Astrocyte (in vitro differentiated cells and primary cell): ENCODE measurements at regions not wholly inside any gene's neighbourhood (a gene's known extent, or its start where the extent isn't known, plus 50 kb on each side); places are given as distances from the start of the nearest gene placed in this dataset.
A peak's percentile ranks its signal among the peaks of the same experiment; 100 is the strongest.

ENCODE experiments used
- DNase-seq: peaks from one replicate; pipeline ENCODE4 v3.0.0-alpha.2; 2010; ENCODE audit warnings: low read depth
- FAIRE-seq: peaks from 2 replicates; lab custom pipeline; 2011; peaks lifted over from hg19 to GRCh38; lab: Jason Lieb, UNC
- H2AFZ ChIP-seq: 2 replicates; pipeline ENCODE4 v1.6.0; 2012; ENCODE audit warnings: low read depth, low read length, inconsistent platforms
- H3K27ac ChIP-seq: 2 replicates; pipeline ENCODE4 v1.5.1; 2011; ENCODE audit warnings: low read depth, low read length, inconsistent platforms
- H3K27me3 ChIP-seq: 2 replicates; pipeline ENCODE4 v1.6.0; 2011; ENCODE audit warnings: low read length, inconsistent platforms; ENCODE audit not compliant: insufficient read depth
- H3K36me3 ChIP-seq: 2 replicates; pipeline ENCODE4 v1.5.1; 2011; ENCODE audit warnings: low read length, inconsistent platforms; ENCODE audit not compliant: insufficient read depth
- H3K4me1 ChIP-seq: 2 replicates; pipeline ENCODE4 v1.5.1; 2011; ENCODE audit warnings: low read length, inconsistent platforms; ENCODE audit not compliant: insufficient read depth
- H3K4me2 ChIP-seq: 2 replicates; pipeline ENCODE4 v1.6.0; 2012; ENCODE audit warnings: low read length, inconsistent platforms
- H3K4me3 ChIP-seq: 2 replicates; pipeline ENCODE4 v1.5.1; 2011; ENCODE audit warnings: low read depth, mild to moderate bottlenecking, low read length, inconsistent platforms; ENCODE audit not compliant: insufficient read depth
- H3K79me2 ChIP-seq: 2 replicates; pipeline ENCODE4 v1.6.0; 2012; ENCODE audit warnings: mild to moderate bottlenecking, low read length, inconsistent platforms; ENCODE audit not compliant: insufficient read depth
- H3K9ac ChIP-seq: 2 replicates; pipeline ENCODE4 v1.6.0; 2012; ENCODE audit warnings: mild to moderate bottlenecking, low read length, inconsistent platforms
- H3K9me3 ChIP-seq: 2 replicates; pipeline ENCODE4 v1.5.1; 2012; ENCODE audit warnings: low read depth, mild to moderate bottlenecking, low read length, inconsistent platforms; ENCODE audit not compliant: insufficient read depth
- H4K20me1 ChIP-seq: 2 replicates; pipeline ENCODE4 v1.6.0; 2012; ENCODE audit warnings: low read length, inconsistent platforms; ENCODE audit not compliant: insufficient read depth
- H3K27ac Mint-ChIP-seq: one replicate; pipeline ENCODE4 v1.8.0; 2021; ENCODE audit warnings: mild to moderate bottlenecking, mixed read lengths; ENCODE audit not compliant: unreplicated experiment
- H3K27me3 Mint-ChIP-seq: one replicate; pipeline ENCODE4 v1.8.0; 2021; ENCODE audit warnings: low read depth, mixed read lengths; ENCODE audit not compliant: unreplicated experiment
- H3K36me3 Mint-ChIP-seq: one replicate; pipeline ENCODE4 v1.8.0; 2021; ENCODE audit warnings: low read depth, mixed read lengths; ENCODE audit not compliant: unreplicated experiment
- H3K4me1 Mint-ChIP-seq: one replicate; pipeline ENCODE4 v1.8.0; 2021; ENCODE audit warnings: low read depth, mixed read lengths; ENCODE audit not compliant: unreplicated experiment
- H3K4me3 Mint-ChIP-seq: one replicate; pipeline ENCODE4 v1.8.0; 2021; ENCODE audit warnings: mild to moderate bottlenecking, moderate library complexity, mixed read lengths; ENCODE audit not compliant: unreplicated experiment
- H3K9me3 Mint-ChIP-seq: one replicate; pipeline ENCODE4 v1.8.0; 2021; ENCODE audit warnings: mild to moderate bottlenecking, mixed read lengths; ENCODE audit not compliant: unreplicated experiment
- CTCF ChIP-seq: IDR thresholded peaks from 2 replicates; pipeline ENCODE4 v1.5.1; 2011; ENCODE audit warnings: low read depth, mild to moderate bottlenecking, inconsistent platforms, low read length, moderate library complexity; ENCODE audit not compliant: insufficient read depth
- EZH2 ChIP-seq: IDR thresholded peaks from 2 replicates; pipeline ENCODE4 v1.6.1; 2012; ENCODE audit warnings: mild to moderate bottlenecking, low read length, inconsistent platforms; ENCODE audit not compliant: insufficient read depth

- Histone ChIP-seq H3K79me2 (no peaks in the 10 kb centered on the region), H3K9me3 (no peaks in the 10 kb centered on the region), H2AFZ (no peak overlapping the region), H3K4me2 (no peak overlapping the region), H3K27ac (no peak overlapping the region), H3K4me3 (no peak overlapping the region), H3K9ac (no peak overlapping the region), H3K27me3 (no peaks in the 10 kb centered on the region), H3K36me3 (no peaks in the 10 kb centered on the region), H3K4me1 (peaks cover 22% of the 10 kb centered on the region), H4K20me1 (no peaks in the 10 kb centered on the region)
- DNase-seq: no peak
- H3K27ac Mint-ChIP-seq: peak overlapping the region; percentile 95
- H3K9me3 Mint-ChIP-seq: no peaks in the 10 kb centered on the region
- no peaks in the 10 kb centered on the region for H3K36me3 Mint-ChIP-seq
- FAIRE-seq: no peak
- H3K27me3 Mint-ChIP-seq: no peaks in the 10 kb centered on the region
- no peak overlapping the region for H3K4me3 Mint-ChIP-seq
- TF ChIP-seq EZH2: no peak
- TF ChIP-seq CTCF: no peak
- H3K4me1 Mint-ChIP-seq: peaks cover 35% of the 10 kb centered on the region
Observed at GRCh38 chr3:153285982-153286381, 124.0 kb downstream of the RAP2B start.

DNA sequence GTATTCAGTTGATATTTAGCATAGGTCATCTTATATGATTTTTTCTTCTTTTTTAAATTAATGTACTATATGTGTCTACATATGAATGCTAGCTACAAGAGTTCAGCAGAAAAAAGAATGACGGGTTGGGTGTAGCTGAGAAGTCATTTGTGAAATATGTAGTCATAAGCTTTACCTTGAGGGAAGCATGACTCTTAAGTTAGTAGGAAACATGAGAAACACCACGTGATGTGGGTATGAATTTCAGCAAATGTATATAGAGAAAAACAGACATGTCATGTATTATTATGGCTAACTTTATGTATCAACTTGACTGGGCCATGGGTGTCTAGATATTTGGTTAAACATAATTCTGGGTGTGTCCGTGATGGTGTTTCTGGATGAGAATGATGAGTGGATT lies 125.0 kb downstream of the RAP2B start:
- Mint-ChIP-seq H3K4me1 (peaks cover 35% of the 10 kb centered on the region), H3K4me3 (no peak overlapping the region), H3K27ac (no peak overlapping the region), H3K27me3 (no peaks in the 10 kb centered on the region), H3K9me3 (no peaks in the 10 kb centered on the region), H3K36me3 (no peaks in the 10 kb centered on the region)
- Histone ChIP-seq H4K20me1 (no peaks in the 10 kb centered on the region), H3K4me1 (peaks cover 22% of the 10 kb centered on the region), H3K27me3 (no peaks in the 10 kb centered on the region), H2AFZ (no peak overlapping the region), H3K79me2 (no peaks in the 10 kb centered on the region), H3K4me3 (no peak overlapping the region), H3K27ac (no peak overlapping the region), H3K36me3 (no peaks in the 10 kb centered on the region), H3K9ac (no peak overlapping the region), H3K4me2 (no peak overlapping the region), H3K9me3 (no peaks in the 10 kb centered on the region)
- TF ChIP-seq CTCF: no peak
- TF ChIP-seq EZH2: no peak
- DNase-seq (no peak), FAIRE-seq (no peak)

GRCh38 chr3:153289334-153289808 lies 127.3 kb downstream of the RAP2B start:
- DNase-seq (peak; percentile 38), FAIRE-seq (peak; percentile 37)
- TF ChIP-seq CTCF: no peak
- TF ChIP-seq EZH2: no peak
- H3K27ac ChIP-seq: no peak overlapping the region
- peak overlapping the region; percentile 66 for H3K27ac Mint-ChIP-seq
- no peaks in the 10 kb centered on the region for H3K9me3 Mint-ChIP-seq
- no peak overlapping the region for H3K4me3 ChIP-seq
- no peaks in the 10 kb centered on the region for H3K79me2 ChIP-seq
- no peaks in the 10 kb centered on the region for H3K27me3 Mint-ChIP-seq
- peak overlapping the region; percentile 10 for H3K4me3 Mint-ChIP-seq
- no peaks in the 10 kb centered on the region for H3K36me3 Mint-ChIP-seq
- H3K9ac ChIP-seq: peak overlapping the region; percentile 7
- no peaks in the 10 kb centered on the region for H4K20me1 ChIP-seq
- peak overlapping the region; percentile 28 for H3K4me2 ChIP-seq
- H3K36me3 ChIP-seq: no peaks in the 10 kb centered on the region
- H2AFZ ChIP-seq: peak overlapping the region; percentile 24
- no peaks in the 10 kb centered on the region for H3K9me3 ChIP-seq
- peaks cover 17% of the 10 kb centered on the region for H3K4me1 ChIP-seq
- peaks cover 36% of the 10 kb centered on the region for H3K4me1 Mint-ChIP-seq
- H3K27me3 ChIP-seq: no peaks in the 10 kb centered on the region
